Liver (tissue), 7 donors: ENCODE measurements at regions not wholly inside any gene's neighbourhood (a gene's known extent, or its start where the extent isn't known, plus 50 kb on each side); places are given as distances from the start of the nearest gene placed in this dataset.

Experiments
- DNase-seq: peaks from one replicate; pipeline ENCODE4 v3.0.0-alpha.2; 2017; ENCODE audit warnings: low spot score
- H3K27ac ChIP-seq, 2 donors: one replicate each; pipeline ENCODE4 v1.7.0; 2013; ENCODE audit warnings: inconsistent platforms in 2 of 2, low read length in 2 of 2, control low read depth in 1 of 2, low read depth in 1 of 2, mild to moderate bottlenecking in 1 of 2
- H3K27me3 ChIP-seq, 4 donors: one replicate each; pipeline versions ENCODE4 v1.6.1 to v1.7.0; 2013; ENCODE audit warnings: low read length in 3 of 4, inconsistent platforms in 1 of 4, mild to moderate bottlenecking in 1 of 4, moderate library complexity in 1 of 4; ENCODE audit not compliant: control insufficient read depth in 4 of 4, insufficient read depth in 4 of 4
- H3K36me3 ChIP-seq, 4 donors: one replicate each; pipeline versions ENCODE4 v1.6.1 to v1.7.0; 2013; ENCODE audit warnings: low read length in 3 of 4, mild to moderate bottlenecking in 3 of 4, low read depth in 1 of 4, moderate library complexity in 1 of 4; ENCODE audit not compliant: control insufficient read depth in 4 of 4, insufficient read depth in 3 of 4
- H3K4me1 ChIP-seq, 4 donors: one replicate each; pipeline versions ENCODE4 v1.6.1 to v1.7.0; 2013; ENCODE audit warnings: low read length in 3 of 4, mild to moderate bottlenecking in 3 of 4, moderate library complexity in 1 of 4; ENCODE audit not compliant: control insufficient read depth in 4 of 4, insufficient read depth in 4 of 4
- H3K4me3 ChIP-seq, 3 donors: one replicate each; pipeline versions ENCODE4 v1.6.1 to v1.7.0; 2013; ENCODE audit warnings: low read length in 3 of 3, control low read depth in 1 of 3, low read depth in 1 of 3, mild to moderate bottlenecking in 1 of 3
- H3K9ac ChIP-seq, 2 donors: one replicate each; pipeline ENCODE4 v1.7.0; 2013; ENCODE audit warnings: low read length in 2 of 2, mild to moderate bottlenecking in 2 of 2, moderate library complexity in 2 of 2, control low read depth in 1 of 2, low read depth in 1 of 2
- H3K9me3 ChIP-seq, 4 donors: one replicate each; pipeline versions ENCODE4 v1.6.1 to v1.7.0; 2013; ENCODE audit warnings: low read length in 3 of 4; ENCODE audit not compliant: control insufficient read depth in 4 of 4
- EGR1 ChIP-seq, 2 donors: IDR thresholded peaks; 2 replicates each; pipeline ENCODE4 v1.6.1; 2016 to 2018; ENCODE audit warnings: antibody characterized with exemption in 2 of 2, low read depth in 2 of 2
- FOXA1 ChIP-seq: IDR thresholded peaks from 2 replicates; pipeline ENCODE4 v1.6.1; 2016; ENCODE audit warnings: antibody characterized with exemption
- FOXA2 ChIP-seq: IDR thresholded peaks from 2 replicates; pipeline ENCODE4 v1.6.1; 2016; ENCODE audit warnings: antibody characterized with exemption
- GABPA ChIP-seq, 2 donors: IDR thresholded peaks in 1 of 2; conservative IDR thresholded peaks in 1 of 2; 2 replicates each; pipeline ENCODE4 v1.6.1; 2016; ENCODE audit warnings: antibody characterized with exemption in 2 of 2, mild to moderate bottlenecking in 1 of 2, moderate library complexity in 1 of 2
- HNF4A ChIP-seq, 2 donors: conservative IDR thresholded peaks; 2 replicates each; pipeline ENCODE4 v1.6.1; 2016; ENCODE audit warnings: antibody characterized with exemption in 2 of 2, mild to moderate bottlenecking in 2 of 2
- HNF4G ChIP-seq: IDR thresholded peaks from 2 replicates; pipeline ENCODE4 v1.6.1; 2016; ENCODE audit warnings: antibody characterized with exemption
- JUND ChIP-seq, 2 donors: IDR thresholded peaks; 2 replicates each; pipeline ENCODE4 v1.6.1; 2016; ENCODE audit warnings: antibody characterized with exemption in 2 of 2
- NR2F2 ChIP-seq: IDR thresholded peaks from 2 replicates; pipeline ENCODE4 v1.6.1; 2016; ENCODE audit warnings: antibody characterized with exemption
- RAD21 ChIP-seq, 2 donors: IDR thresholded peaks; 2 replicates each; pipeline ENCODE4 v1.6.1; 2016; ENCODE audit warnings: antibody characterized with exemption in 2 of 2, mild to moderate bottlenecking in 2 of 2
- RXRA ChIP-seq, 2 donors: IDR thresholded peaks; 2 replicates each; pipeline ENCODE4 v1.6.1; 2017 to 2018; ENCODE audit warnings: antibody characterized with exemption in 2 of 2, mild to moderate bottlenecking in 1 of 2
- SP1 ChIP-seq: IDR thresholded peaks from 2 replicates; pipeline ENCODE4 v1.6.1; 2018; ENCODE audit warnings: antibody characterized with exemption, mild to moderate bottlenecking
- TAF1 ChIP-seq: conservative IDR thresholded peaks from 2 replicates; pipeline ENCODE4 v1.6.1; 2016; ENCODE audit warnings: antibody characterized with exemption, mild to moderate bottlenecking
- YY1 ChIP-seq: IDR thresholded peaks from 2 replicates; pipeline ENCODE4 v1.6.1; 2016; ENCODE audit warnings: antibody characterized with exemption, mild to moderate bottlenecking
- WGBS: extraction: QIAGEN DNeasy Blood & Tissue Kit; methylation state at CpG from one replicate; pipeline ENCODE4 v1.1.7; 2013; 5-methylcytosine and 5-hydroxymethylcytosine counted together
- TF ChIP-seq, protein P1 (sequence below): IDR thresholded peaks from 2 replicates; pipeline ENCODE4 v1.6.1; 2016; ENCODE audit warnings: antibody characterized with exemption
- TF ChIP-seq, protein P2 (sequence below): IDR thresholded peaks from 2 replicates; pipeline ENCODE4 v1.6.1; 2016; ENCODE audit warnings: antibody characterized with exemption
- TF ChIP-seq, protein P3 (sequence below): IDR thresholded peaks from 2 replicates; pipeline ENCODE4 v1.6.1; 2016; ENCODE audit warnings: antibody characterized with exemption
- TF ChIP-seq, protein P4 (sequence below): IDR thresholded peaks from 2 replicates; pipeline ENCODE4 v1.6.1; 2016; ENCODE audit warnings: antibody characterized with exemption, mild to moderate bottlenecking
- donor health status: healthy.
- donor health status: healthy.
- donor health status: healthy.
- donor health status: healthy.

DNA sequence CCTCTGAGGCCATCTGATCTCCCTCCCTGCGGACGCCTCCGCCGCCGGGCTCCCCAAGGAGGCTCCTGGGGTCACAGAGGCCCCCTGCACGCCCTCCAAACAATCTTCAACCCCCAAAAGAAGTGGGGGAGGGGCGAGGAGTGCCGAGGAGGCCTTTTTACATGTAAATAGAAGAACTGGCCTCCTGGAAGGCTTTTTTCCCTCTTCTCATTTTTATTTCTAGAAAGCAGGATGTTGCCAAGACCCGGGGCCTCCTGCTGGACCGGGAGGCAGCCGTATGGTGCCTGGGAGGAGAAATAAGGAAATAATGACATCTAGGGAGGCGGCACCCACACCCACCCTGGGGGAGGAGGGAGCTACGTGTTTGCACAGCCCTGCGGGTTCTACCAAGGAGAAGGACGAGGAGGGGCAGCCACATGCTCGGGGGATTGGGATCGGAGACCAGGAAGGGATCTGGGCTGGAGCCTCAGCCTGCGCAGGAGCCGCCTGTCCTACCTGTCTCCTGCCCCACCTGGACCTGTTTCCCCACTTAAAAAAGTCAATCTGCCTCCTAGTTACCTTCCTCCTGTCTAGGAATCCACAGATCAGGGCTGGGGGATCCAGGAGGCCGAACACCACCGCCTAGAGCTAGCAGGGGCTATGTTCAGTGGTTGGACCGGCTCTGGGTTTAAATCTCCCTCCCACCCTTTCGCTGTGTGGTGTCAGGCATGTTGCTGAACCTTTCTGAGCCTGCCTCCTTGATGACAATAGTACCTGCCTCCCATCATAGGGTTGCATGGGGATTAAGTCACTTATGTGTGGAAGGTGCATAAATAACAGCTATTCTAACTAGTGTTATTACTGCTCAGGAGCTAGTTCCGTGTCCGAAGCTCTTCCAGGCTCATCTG lies 175.7 kb upstream of the GSE1 start:
- DNase-seq = no peak
- Histone ChIP-seq H3K27ac (no peak overlapping the region), H3K4me1 (peaks cover 0 to 3% (median 1%) of the 10 kb centered on the region in 4 donors), H3K4me3 (no peak overlapping the region), H3K9ac (no peak overlapping the region), H3K27me3 (no peaks in the 10 kb centered on the region), H3K9me3 (no peaks in the 10 kb centered on the region), H3K36me3 (no peaks in the 10 kb centered on the region)
- TF ChIP-seq, protein P1, sequence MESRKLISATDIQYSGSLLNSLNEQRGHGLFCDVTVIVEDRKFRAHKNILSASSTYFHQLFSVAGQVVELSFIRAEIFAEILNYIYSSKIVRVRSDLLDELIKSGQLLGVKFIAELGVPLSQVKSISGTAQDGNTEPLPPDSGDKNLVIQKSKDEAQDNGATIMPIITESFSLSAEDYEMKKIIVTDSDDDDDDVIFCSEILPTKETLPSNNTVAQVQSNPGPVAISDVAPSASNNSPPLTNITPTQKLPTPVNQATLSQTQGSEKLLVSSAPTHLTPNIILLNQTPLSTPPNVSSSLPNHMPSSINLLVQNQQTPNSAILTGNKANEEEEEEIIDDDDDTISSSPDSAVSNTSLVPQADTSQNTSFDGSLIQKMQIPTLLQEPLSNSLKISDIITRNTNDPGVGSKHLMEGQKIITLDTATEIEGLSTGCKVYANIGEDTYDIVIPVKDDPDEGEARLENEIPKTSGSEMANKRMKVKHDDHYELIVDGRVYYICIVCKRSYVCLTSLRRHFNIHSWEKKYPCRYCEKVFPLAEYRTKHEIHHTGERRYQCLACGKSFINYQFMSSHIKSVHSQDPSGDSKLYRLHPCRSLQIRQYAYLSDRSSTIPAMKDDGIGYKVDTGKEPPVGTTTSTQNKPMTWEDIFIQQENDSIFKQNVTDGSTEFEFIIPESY = no peak
- no peak for TF ChIP-seq FOXA2
- TF ChIP-seq RXRA (IDR thresholded peaks at IDR 0.05) = no peak
- WGBS = 80% methylated on average over 25 of the region's 25 CpGs

DNA sequence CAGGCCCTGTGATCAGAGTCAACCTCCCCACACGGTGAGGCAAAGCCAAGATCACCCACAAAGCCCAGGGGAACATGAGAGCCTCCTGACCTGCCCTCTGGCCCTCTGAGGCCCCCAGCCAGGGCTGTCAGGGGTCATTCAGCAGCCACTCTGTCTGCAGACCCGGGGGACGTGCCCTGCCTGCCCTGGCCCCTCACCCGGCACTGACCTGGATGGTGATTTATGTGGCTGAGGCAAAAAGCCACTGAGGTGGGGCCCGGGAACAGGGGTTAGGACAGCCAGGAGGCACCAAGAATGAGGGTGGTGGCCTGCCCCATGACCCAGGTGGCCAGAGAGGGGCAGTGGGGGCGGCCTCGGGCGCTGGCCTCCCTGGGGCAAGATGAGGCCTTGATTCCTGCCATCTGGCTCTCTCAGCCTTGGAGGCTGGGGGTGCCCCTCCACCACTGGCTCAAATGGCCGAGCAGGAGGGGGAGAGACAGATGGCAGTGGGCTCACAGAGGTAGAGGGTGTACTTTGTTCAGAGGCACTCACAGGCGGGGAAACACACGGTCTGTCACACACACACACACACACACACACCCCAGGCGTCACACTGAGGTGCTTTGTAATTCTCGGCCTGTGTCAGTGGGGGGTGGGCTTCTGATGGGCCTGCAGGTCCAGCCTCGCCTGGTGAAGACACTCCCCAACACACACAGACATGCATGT lies 174.0 kb upstream of the GSE1 start:
- Histone ChIP-seq H3K9me3 (no peaks in the 10 kb centered on the region), H3K36me3 (no peaks in the 10 kb centered on the region), H3K4me1 (peaks cover 0 to 4% (median 1%) of the 10 kb centered on the region in 4 donors), H3K9ac (no peak overlapping the region), H3K27ac (no peak overlapping the region), H3K27me3 (no peaks in the 10 kb centered on the region), H3K4me3 (no peak overlapping the region)
- 82% methylated on average over 14 of the region's 14 CpGs for WGBS
- TF ChIP-seq NR2F2 (no peak), HNF4G (no peak), JUND (IDR thresholded peaks at IDR 0.05) (no peak), EGR1 (IDR thresholded peaks at IDR 0.05; ENCODE audit: low read depth in 2 of 2) (no peak), RXRA (IDR thresholded peaks at IDR 0.05) (no peak), YY1 (no peak)
- TF ChIP-seq, protein P2, sequence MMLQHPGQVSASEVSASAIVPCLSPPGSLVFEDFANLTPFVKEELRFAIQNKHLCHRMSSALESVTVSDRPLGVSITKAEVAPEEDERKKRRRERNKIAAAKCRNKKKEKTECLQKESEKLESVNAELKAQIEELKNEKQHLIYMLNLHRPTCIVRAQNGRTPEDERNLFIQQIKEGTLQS = no peak
- no peak for DNase-seq

DNA sequence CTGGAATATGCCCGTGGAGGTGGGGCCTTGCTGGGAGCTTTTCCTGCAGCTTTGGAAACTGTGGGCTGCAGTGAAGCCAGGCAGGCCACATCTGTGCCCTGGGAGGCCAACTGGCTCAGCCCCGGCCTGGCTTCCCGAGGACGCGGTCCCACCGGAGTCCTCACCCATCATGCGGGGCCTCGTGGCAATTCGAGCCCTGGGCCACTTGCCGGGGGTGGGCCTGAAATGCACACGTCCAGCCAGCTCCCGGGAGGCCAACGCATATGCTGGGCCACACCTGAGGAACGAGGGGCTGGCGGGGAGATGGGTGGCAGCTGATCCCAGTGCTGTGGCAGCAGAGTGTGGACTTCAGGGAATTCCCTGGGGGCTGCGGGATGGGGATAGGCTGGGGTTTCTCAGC lies 172.4 kb upstream of the GSE1 start:
- Histone ChIP-seq H3K4me3 (no peak overlapping the region), H3K27ac (no peak overlapping the region), H3K36me3 (no peaks in the 10 kb centered on the region), H3K4me1 (peaks cover 4 to 13% (median 6%) of the 10 kb centered on the region in 4 donors), H3K27me3 (no peaks in the 10 kb centered on the region), H3K9ac (no peak overlapping the region), H3K9me3 (no peaks in the 10 kb centered on the region)
- 98% methylated on average over 16 of the region's 16 CpGs for WGBS
- TF ChIP-seq NR2F2 (no peak), EGR1 (IDR thresholded peaks at IDR 0.05; ENCODE audit: low read depth in 2 of 2) (no peak), YY1 (no peak), JUND (IDR thresholded peaks at IDR 0.05) (no peak), HNF4A (conservative IDR thresholded peaks at IDR 0.05) (no peak), TAF1 (no peak), GABPA (IDR thresholded peaks at IDR 0.05 in 1 of 2, conservative IDR thresholded peaks at IDR 0.05 in 1 of 2) (no peak), HNF4G (no peak), FOXA1 (no peak), RAD21 (IDR thresholded peaks at IDR 0.05) (no peak), SP1 (no peak)
- TF ChIP-seq, protein P1 = no peak
- TF ChIP-seq, protein P3, sequence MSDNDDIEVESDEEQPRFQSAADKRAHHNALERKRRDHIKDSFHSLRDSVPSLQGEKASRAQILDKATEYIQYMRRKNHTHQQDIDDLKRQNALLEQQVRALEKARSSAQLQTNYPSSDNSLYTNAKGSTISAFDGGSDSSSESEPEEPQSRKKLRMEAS = no peak
- TF ChIP-seq, protein P2 = no peak
- TF ChIP-seq, protein P4, sequence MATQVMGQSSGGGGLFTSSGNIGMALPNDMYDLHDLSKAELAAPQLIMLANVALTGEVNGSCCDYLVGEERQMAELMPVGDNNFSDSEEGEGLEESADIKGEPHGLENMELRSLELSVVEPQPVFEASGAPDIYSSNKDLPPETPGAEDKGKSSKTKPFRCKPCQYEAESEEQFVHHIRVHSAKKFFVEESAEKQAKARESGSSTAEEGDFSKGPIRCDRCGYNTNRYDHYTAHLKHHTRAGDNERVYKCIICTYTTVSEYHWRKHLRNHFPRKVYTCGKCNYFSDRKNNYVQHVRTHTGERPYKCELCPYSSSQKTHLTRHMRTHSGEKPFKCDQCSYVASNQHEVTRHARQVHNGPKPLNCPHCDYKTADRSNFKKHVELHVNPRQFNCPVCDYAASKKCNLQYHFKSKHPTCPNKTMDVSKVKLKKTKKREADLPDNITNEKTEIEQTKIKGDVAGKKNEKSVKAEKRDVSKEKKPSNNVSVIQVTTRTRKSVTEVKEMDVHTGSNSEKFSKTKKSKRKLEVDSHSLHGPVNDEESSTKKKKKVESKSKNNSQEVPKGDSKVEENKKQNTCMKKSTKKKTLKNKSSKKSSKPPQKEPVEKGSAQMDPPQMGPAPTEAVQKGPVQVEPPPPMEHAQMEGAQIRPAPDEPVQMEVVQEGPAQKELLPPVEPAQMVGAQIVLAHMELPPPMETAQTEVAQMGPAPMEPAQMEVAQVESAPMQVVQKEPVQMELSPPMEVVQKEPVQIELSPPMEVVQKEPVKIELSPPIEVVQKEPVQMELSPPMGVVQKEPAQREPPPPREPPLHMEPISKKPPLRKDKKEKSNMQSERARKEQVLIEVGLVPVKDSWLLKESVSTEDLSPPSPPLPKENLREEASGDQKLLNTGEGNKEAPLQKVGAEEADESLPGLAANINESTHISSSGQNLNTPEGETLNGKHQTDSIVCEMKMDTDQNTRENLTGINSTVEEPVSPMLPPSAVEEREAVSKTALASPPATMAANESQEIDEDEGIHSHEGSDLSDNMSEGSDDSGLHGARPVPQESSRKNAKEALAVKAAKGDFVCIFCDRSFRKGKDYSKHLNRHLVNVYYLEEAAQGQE = no peak
- no peak for DNase-seq
